PFSK-1 (cell line): ENCODE measurements at regions not wholly inside any gene's neighbourhood (a gene's known extent, or its start where the extent isn't known, plus 50 kb on each side); places are given as distances from the start of the nearest gene placed in this dataset.

Source experiments
- POLR2AphosphoS5 ChIP-seq: IDR thresholded peaks from 2 replicates; pipeline ENCODE4 v1.6.1; 2012; ENCODE audit warnings: low read depth, mild to moderate bottlenecking, control low read depth, low read length, moderate library complexity
- TF ChIP-seq, protein P1 (sequence below), 2 experiments: IDR thresholded peaks; 2 replicates each; pipeline versions ENCODE4 v1.6.1 to v1.8.0; 2011 to 2012; ENCODE audit warnings: low read depth in 2 of 2, low read length in 2 of 2, control low read depth in 1 of 2, inconsistent platforms in 1 of 2, mild to moderate bottlenecking in 1 of 2, moderate library complexity in 1 of 2; ENCODE audit not compliant: insufficient read depth in 1 of 2

GRCh38 chr4:147368948-147369347 lies 111.9 kb upstream of the EDNRA start:
- TF ChIP-seq, protein P1, sequence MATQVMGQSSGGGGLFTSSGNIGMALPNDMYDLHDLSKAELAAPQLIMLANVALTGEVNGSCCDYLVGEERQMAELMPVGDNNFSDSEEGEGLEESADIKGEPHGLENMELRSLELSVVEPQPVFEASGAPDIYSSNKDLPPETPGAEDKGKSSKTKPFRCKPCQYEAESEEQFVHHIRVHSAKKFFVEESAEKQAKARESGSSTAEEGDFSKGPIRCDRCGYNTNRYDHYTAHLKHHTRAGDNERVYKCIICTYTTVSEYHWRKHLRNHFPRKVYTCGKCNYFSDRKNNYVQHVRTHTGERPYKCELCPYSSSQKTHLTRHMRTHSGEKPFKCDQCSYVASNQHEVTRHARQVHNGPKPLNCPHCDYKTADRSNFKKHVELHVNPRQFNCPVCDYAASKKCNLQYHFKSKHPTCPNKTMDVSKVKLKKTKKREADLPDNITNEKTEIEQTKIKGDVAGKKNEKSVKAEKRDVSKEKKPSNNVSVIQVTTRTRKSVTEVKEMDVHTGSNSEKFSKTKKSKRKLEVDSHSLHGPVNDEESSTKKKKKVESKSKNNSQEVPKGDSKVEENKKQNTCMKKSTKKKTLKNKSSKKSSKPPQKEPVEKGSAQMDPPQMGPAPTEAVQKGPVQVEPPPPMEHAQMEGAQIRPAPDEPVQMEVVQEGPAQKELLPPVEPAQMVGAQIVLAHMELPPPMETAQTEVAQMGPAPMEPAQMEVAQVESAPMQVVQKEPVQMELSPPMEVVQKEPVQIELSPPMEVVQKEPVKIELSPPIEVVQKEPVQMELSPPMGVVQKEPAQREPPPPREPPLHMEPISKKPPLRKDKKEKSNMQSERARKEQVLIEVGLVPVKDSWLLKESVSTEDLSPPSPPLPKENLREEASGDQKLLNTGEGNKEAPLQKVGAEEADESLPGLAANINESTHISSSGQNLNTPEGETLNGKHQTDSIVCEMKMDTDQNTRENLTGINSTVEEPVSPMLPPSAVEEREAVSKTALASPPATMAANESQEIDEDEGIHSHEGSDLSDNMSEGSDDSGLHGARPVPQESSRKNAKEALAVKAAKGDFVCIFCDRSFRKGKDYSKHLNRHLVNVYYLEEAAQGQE (IDR thresholded peaks at IDR 0.05; ENCODE audit: insufficient read depth in 1 of 2, low read depth in 2 of 2, low read length in 2 of 2), result no peak
- no peak for TF ChIP-seq POLR2AphosphoS5
